ENCODE measurements at regions not wholly inside any gene's neighbourhood (a gene's known extent, or its start where the extent isn't known, plus 50 kb on each side); places are given as distances from the start of the nearest gene placed in this dataset.

- TF ChIP-seq ZBTB40 (IDR thresholded peaks at IDR 0.05) (no peak), ZBTB40 (CRISPR knock-in tag; IDR thresholded peaks at IDR 0.05) (no peak), ZNF57 (CRISPR knock-in tag; IDR thresholded peaks at IDR 0.05) (no peak), NR2C2 (CRISPR knock-in tag; IDR thresholded peaks at IDR 0.05) (no peak), NR2C2 (tag; IDR thresholded peaks at IDR 0.05) (no peak), THRAP3 (IDR thresholded peaks at IDR 0.05; ENCODE audit: borderline replicate concordance) (no peak), MAZ (CRISPR knock-in tag; conservative IDR thresholded peaks at IDR 0.05 in 1 of 2, IDR thresholded peaks at IDR 0.05 in 1 of 2) (no peak), ZNF655 (CRISPR knock-in tag; IDR thresholded peaks at IDR 0.05) (no peak), ASH1L (IDR thresholded peaks at IDR 0.05; ENCODE audit: borderline replicate concordance, low read depth, partially characterized antibody) (no peak), BCOR (IDR thresholded peaks at IDR 0.05) (no peak), NRF1 (conservative IDR thresholded peaks at IDR 0.05 in 1 of 2, IDR thresholded peaks at IDR 0.05 in 1 of 2) (no peak), MLLT1 (IDR thresholded peaks at IDR 0.05) (no peak)
Observed at GRCh38 chr5:32975656-32976375, 264.7 kb downstream of the NPR3 start (continued).
